ENCODE measurements at regions not wholly inside any gene's neighbourhood (a gene's known extent, or its start where the extent isn't known, plus 50 kb on each side); places are given as distances from the start of the nearest gene placed in this dataset.

- TF ChIP-seq ZNF274 (IDR thresholded peaks at IDR 0.05; ENCODE audit: low read depth, low read length) (no peak), SUZ12 (IDR thresholded peaks at IDR 0.05; ENCODE audit: extremely low read depth, insufficient read depth, insufficient read length) (no peak), YY1 (IDR thresholded peaks at IDR 0.05; ENCODE audit: insufficient read depth, insufficient read length) (no peak)
- H3K9ac ChIP-seq (ENCODE audit: insufficient read length, low read depth) = no peak overlapping the region
- H3K9me3 ChIP-seq (ENCODE audit: insufficient read depth, low read length) = no peaks in the 10 kb centered on the region
- no peaks in the 10 kb centered on the region for H3K36me3 ChIP-seq (ENCODE audit: insufficient read depth, insufficient read length, low read length)
- no peaks in the 10 kb centered on the region for H3K4me1 ChIP-seq (ENCODE audit: insufficient read depth, insufficient read length)
- H3K27me3 ChIP-seq (ENCODE audit: insufficient read depth, insufficient read length) = no peaks in the 10 kb centered on the region
- no peak overlapping the region for H3K4me3 ChIP-seq (ENCODE audit: insufficient read length, low read depth)
- no peak for DNase-seq (ENCODE audit: low read depth, low spot score)
These were observed 402.5 kb downstream of the PREX1 start for GRCh38 chr20:48425321-48425720.

DNA sequence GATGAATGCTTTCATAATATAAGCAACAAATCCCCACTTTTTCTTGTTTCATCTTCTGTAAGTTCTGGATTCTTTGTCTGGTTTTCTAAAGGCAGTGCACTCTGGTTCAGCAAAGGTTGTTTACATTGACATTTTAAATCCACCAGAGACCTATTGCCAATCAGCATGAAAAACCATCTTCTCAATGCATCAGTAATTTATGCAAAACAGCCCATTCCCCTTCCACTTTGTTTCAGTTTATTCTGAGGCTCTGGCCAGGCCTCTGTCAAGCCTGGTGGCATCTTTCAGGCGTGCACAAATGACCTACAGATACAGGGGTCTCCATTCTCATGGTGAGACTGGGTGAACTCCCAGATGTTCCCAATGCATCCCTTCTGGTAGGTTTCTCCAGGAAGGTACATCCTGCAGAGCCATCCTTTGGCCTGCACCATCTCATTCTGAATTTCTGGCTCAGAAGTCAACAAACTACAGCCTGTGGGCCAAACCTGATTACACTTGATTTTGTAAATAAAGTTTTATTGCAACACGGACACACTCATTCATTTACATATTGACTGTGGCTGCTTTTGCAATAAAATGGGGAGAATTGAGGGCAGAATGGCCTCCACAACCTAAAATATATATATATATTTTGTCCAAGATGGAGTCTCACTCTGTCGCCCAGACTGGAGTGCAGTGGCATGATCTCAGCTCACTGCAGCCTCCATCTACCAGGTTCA, 405.4 kb downstream of the PREX1 start:
- no peak for DNase-seq (ENCODE audit: low read depth, low spot score)
- H3K27me3 ChIP-seq (ENCODE audit: insufficient read depth, insufficient read length) = no peaks in the 10 kb centered on the region
- H3K4me3 ChIP-seq (ENCODE audit: insufficient read length, low read depth) = no peak overlapping the region
- H3K9me3 ChIP-seq (ENCODE audit: insufficient read depth, low read length) = no peaks in the 10 kb centered on the region
- no peaks in the 10 kb centered on the region for H3K36me3 ChIP-seq (ENCODE audit: insufficient read depth, insufficient read length, low read length)
- no peaks in the 10 kb centered on the region for H3K4me1 ChIP-seq (ENCODE audit: insufficient read depth, insufficient read length)
- TF ChIP-seq SUZ12 (IDR thresholded peaks at IDR 0.05; ENCODE audit: extremely low read depth, insufficient read depth, insufficient read length) = no peak
- no peak for TF ChIP-seq YY1 (IDR thresholded peaks at IDR 0.05; ENCODE audit: insufficient read depth, insufficient read length)
- no peak for TF ChIP-seq ZNF274 (IDR thresholded peaks at IDR 0.05; ENCODE audit: low read depth, low read length)
- H3K9ac ChIP-seq (ENCODE audit: insufficient read length, low read depth) = no peak overlapping the region

GRCh38 chr20:48421547-48421946, 406.3 kb downstream of the PREX1 start:
- TF ChIP-seq YY1 (IDR thresholded peaks at IDR 0.05; ENCODE audit: insufficient read depth, insufficient read length) (no peak), SUZ12 (IDR thresholded peaks at IDR 0.05; ENCODE audit: extremely low read depth, insufficient read depth, insufficient read length) (no peak), ZNF274 (IDR thresholded peaks at IDR 0.05; ENCODE audit: low read depth, low read length) (no peak)
- Histone ChIP-seq H3K9ac (ENCODE audit: insufficient read length, low read depth) (no peak overlapping the region), H3K27me3 (ENCODE audit: insufficient read depth, insufficient read length) (no peaks in the 10 kb centered on the region), H3K9me3 (ENCODE audit: insufficient read depth, low read length) (no peaks in the 10 kb centered on the region), H3K36me3 (ENCODE audit: insufficient read depth, insufficient read length, low read length) (no peaks in the 10 kb centered on the region), H3K4me1 (ENCODE audit: insufficient read depth, insufficient read length) (no peaks in the 10 kb centered on the region), H3K4me3 (ENCODE audit: insufficient read length, low read depth) (no peak overlapping the region)
- no peak for DNase-seq (ENCODE audit: low read depth, low spot score)

DNA sequence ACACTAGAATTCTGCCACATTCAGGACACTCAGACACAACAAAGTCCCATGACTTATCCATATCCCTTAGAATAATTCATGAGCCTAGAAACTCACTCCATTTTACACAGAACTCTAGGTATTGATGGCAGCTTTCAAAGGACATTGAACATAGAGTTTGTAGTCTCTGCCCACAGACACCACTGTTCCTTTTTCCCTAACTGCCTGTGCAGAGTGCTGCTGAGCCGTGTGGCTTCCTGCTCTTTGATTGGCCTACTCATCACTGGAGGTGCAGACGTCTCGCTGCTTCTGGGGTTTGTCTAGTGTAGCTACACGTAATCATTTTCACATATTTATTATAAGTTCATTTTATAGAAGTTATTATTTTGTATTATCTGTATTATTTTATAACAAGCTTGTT, 407.6 kb downstream of the PREX1 start:
- H3K9ac ChIP-seq (ENCODE audit: insufficient read length, low read depth) = no peak overlapping the region
- no peak for TF ChIP-seq SUZ12 (IDR thresholded peaks at IDR 0.05; ENCODE audit: extremely low read depth, insufficient read depth, insufficient read length)
- TF ChIP-seq ZNF274 (IDR thresholded peaks at IDR 0.05; ENCODE audit: low read depth, low read length) = no peak
- TF ChIP-seq YY1 (IDR thresholded peaks at IDR 0.05; ENCODE audit: insufficient read depth, insufficient read length) = no peak
- H3K36me3 ChIP-seq (ENCODE audit: insufficient read depth, insufficient read length, low read length) = no peaks in the 10 kb centered on the region
- H3K4me1 ChIP-seq (ENCODE audit: insufficient read depth, insufficient read length) = no peaks in the 10 kb centered on the region
- H3K27me3 ChIP-seq (ENCODE audit: insufficient read depth, insufficient read length) = no peaks in the 10 kb centered on the region
- no peaks in the 10 kb centered on the region for H3K9me3 ChIP-seq (ENCODE audit: insufficient read depth, low read length)
- DNase-seq (ENCODE audit: low read depth, low spot score) = no peak
- H3K4me3 ChIP-seq (ENCODE audit: insufficient read length, low read depth) = no peak overlapping the region

GRCh38 chr20:48419173-48419572, 408.6 kb downstream of the PREX1 start:
- Histone ChIP-seq H3K4me3 (ENCODE audit: insufficient read length, low read depth) (no peak overlapping the region), H3K36me3 (ENCODE audit: insufficient read depth, insufficient read length, low read length) (no peaks in the 10 kb centered on the region), H3K9ac (ENCODE audit: insufficient read length, low read depth) (no peak overlapping the region), H3K27me3 (ENCODE audit: insufficient read depth, insufficient read length) (no peaks in the 10 kb centered on the region), H3K4me1 (ENCODE audit: insufficient read depth, insufficient read length) (no peaks in the 10 kb centered on the region), H3K9me3 (ENCODE audit: insufficient read depth, low read length) (no peaks in the 10 kb centered on the region)
- no peak for DNase-seq (ENCODE audit: low read depth, low spot score)
- TF ChIP-seq YY1 (IDR thresholded peaks at IDR 0.05; ENCODE audit: insufficient read depth, insufficient read length) (no peak), ZNF274 (IDR thresholded peaks at IDR 0.05; ENCODE audit: low read depth, low read length) (no peak), SUZ12 (IDR thresholded peaks at IDR 0.05; ENCODE audit: extremely low read depth, insufficient read depth, insufficient read length) (no peak)

DNA sequence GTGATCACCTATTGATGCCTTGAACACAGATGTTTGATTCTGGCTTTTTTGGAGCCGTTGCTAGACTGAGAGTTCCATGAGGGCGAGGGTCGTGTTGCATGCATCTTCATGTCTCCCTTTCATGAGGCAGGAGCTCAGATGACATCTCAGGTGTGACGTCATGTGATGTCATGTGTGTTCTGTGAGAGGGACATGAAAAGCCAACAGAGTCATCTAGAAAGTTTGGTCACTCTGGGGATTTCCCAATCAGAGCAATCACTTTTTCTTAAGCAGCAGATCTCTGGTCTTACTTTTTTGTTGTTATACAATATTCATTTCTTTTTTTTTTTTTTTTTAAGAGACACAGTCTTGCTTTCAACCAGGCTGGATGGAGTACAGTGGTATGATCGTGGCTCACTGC, 411.8 kb downstream of the PREX1 start:
- Histone ChIP-seq H3K36me3 (ENCODE audit: insufficient read depth, insufficient read length, low read length) (no peaks in the 10 kb centered on the region), H3K27me3 (ENCODE audit: insufficient read depth, insufficient read length) (no peaks in the 10 kb centered on the region), H3K9ac (ENCODE audit: insufficient read length, low read depth) (no peak overlapping the region), H3K4me3 (ENCODE audit: insufficient read length, low read depth) (no peak overlapping the region), H3K4me1 (ENCODE audit: insufficient read depth, insufficient read length) (no peaks in the 10 kb centered on the region), H3K9me3 (ENCODE audit: insufficient read depth, low read length) (no peaks in the 10 kb centered on the region)
- no peak for TF ChIP-seq SUZ12 (IDR thresholded peaks at IDR 0.05; ENCODE audit: extremely low read depth, insufficient read depth, insufficient read length)
- TF ChIP-seq YY1 (IDR thresholded peaks at IDR 0.05; ENCODE audit: insufficient read depth, insufficient read length) = no peak
- TF ChIP-seq ZNF274 (IDR thresholded peaks at IDR 0.05; ENCODE audit: low read depth, low read length) = no peak
- DNase-seq (ENCODE audit: low read depth, low spot score) = no peak

DNA sequence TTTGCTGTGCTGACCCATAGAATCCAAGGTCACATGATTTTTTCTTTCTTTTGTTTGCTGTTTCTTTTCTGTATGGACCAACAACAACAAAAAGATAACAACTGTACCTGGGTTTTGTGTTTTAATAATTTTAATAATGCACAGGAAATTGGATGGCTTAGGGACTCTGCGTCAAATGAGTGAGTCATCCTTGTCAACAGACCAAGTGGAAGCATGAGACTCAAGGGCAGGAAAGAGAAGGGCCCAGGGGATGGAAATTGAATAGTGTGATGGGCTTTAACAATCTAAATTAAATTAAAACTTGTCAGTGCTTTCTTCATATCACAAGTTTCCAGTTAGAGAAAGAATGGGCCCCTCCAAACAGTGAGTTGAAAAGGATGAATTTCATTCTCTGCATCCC, 413.0 kb downstream of the PREX1 start:
- Histone ChIP-seq H3K36me3 (ENCODE audit: insufficient read depth, insufficient read length, low read length) (no peaks in the 10 kb centered on the region), H3K27me3 (ENCODE audit: insufficient read depth, insufficient read length) (no peaks in the 10 kb centered on the region), H3K9ac (ENCODE audit: insufficient read length, low read depth) (no peak overlapping the region), H3K4me3 (ENCODE audit: insufficient read length, low read depth) (no peak overlapping the region), H3K4me1 (ENCODE audit: insufficient read depth, insufficient read length) (no peaks in the 10 kb centered on the region), H3K9me3 (ENCODE audit: insufficient read depth, low read length) (no peaks in the 10 kb centered on the region)
- no peak for DNase-seq (ENCODE audit: low read depth, low spot score)
- TF ChIP-seq SUZ12 (IDR thresholded peaks at IDR 0.05; ENCODE audit: extremely low read depth, insufficient read depth, insufficient read length) (no peak), ZNF274 (IDR thresholded peaks at IDR 0.05; ENCODE audit: low read depth, low read length) (no peak), YY1 (IDR thresholded peaks at IDR 0.05; ENCODE audit: insufficient read depth, insufficient read length) (no peak)
